Heart right ventricle (tissue), 16 donors: ENCODE measurements at regions not wholly inside any gene's neighbourhood (a gene's known extent, or its start where the extent isn't known, plus 50 kb on each side); places are given as distances from the start of the nearest gene placed in this dataset.

Source experiments
- ATAC-seq, 8 donors: fragments of 200-7000 bp; cut with Tn5 transposase; one replicate each; pipeline ENCODE4 v1.9.1; 2020; ENCODE audit warnings: mild to moderate bottlenecking in 8 of 8, moderate library complexity in 8 of 8, moderate number of reproducible peaks in 1 of 8
- DNase-seq, 2 donors: peaks; one replicate each; pipeline ENCODE4 v3.0.0-alpha.2; 2020
- H3K27ac ChIP-seq, 10 donors: fragments of 200-600 bp; sonication (generic) in 2 of 10; one replicate each; pipeline versions ENCODE4 v1.5.0 to v1.8.0; 2020 to 2022; ENCODE audit warnings: mild to moderate bottlenecking in 3 of 10
- H3K27me3 ChIP-seq, 7 donors: fragments of 200-600 bp; one replicate each; pipeline ENCODE4 v1.8.0; 2021 to 2022; ENCODE audit warnings: mild to moderate bottlenecking in 2 of 7
- H3K36me3 ChIP-seq, 9 donors: fragments of 200-600 bp; sonication (generic) in 1 of 9; one replicate each; pipeline versions ENCODE4 v1.5.0 to v1.8.0; 2020 to 2022; ENCODE audit warnings: mild to moderate bottlenecking in 2 of 9
- H3K4me1 ChIP-seq, 9 donors: fragments of 200-600 bp; sonication (generic) in 1 of 9; one replicate each; pipeline versions ENCODE4 v1.5.0 to v1.8.0; 2020 to 2022; ENCODE audit warnings: mild to moderate bottlenecking in 4 of 9
- H3K4me3 ChIP-seq, 10 donors: fragments of 200-600 bp; sonication (generic) in 2 of 10; one replicate each; pipeline versions ENCODE4 v1.5.0 to v1.8.0; 2020 to 2022; ENCODE audit warnings: mild to moderate bottlenecking in 7 of 10, moderate library complexity in 2 of 10
- H3K9me3 ChIP-seq, 11 donors: fragments of 200-600 bp in 10 of 11; sonication (generic) in 2 of 11; one replicate each; pipeline versions ENCODE4 v1.5.0 to v1.8.0; 2013 to 2022; ENCODE audit warnings: mild to moderate bottlenecking in 2 of 11, control low read depth in 1 of 11, moderate library complexity in 1 of 11
- WGBS, 2 donors: extraction: QIAGEN DNeasy Blood & Tissue Kit; methylation state at CpG; one replicate each; pipeline ENCODE4 v1.1.7; 2013; ENCODE audit warnings: inconsistent platforms in 1 of 2; 5-methylcytosine and 5-hydroxymethylcytosine counted together
- intact Hi-C, 10 donors: fragments of 100-400 bp; cut with DNase I; formaldehyde crosslinking; loops; one replicate each; pipeline versions ENCODE4 v1.11.1 to v1.14.2; 2022
- TF ChIP-seq, protein P1 (sequence below), 9 donors: fragments of 200-600 bp; sonication (generic) in 2 of 9; IDR thresholded peaks; one replicate each; pipeline versions ENCODE4 v1.5.0 to v1.8.0; 2021 to 2022; ENCODE audit warnings: antibody characterized with exemption in 9 of 9, mild to moderate bottlenecking in 5 of 9, moderate library complexity in 1 of 9
- donor health status: Arrhythmogenic right ventricular cardiomyopathy.
- donor health status: ischemic (EF 13 %, LVEDD 7.1; RV severe dilation, severe dysfunction).
- donor health status: healthy with polysubstance abuse.
- donor health status: DM: no; HTN: yes; CAD: no.
- donor health status: DM: no; HTN: no; CAD: no.
- donor health status: ischemic (EF 25% LVEDD 6.9; RV normal size, moderate dysfunction).
- donor health status: ischemic (EF 25% LVEDD 5.7; RV mildly dilated, moderate dysfunction).
- donor health status: healthy.
- donor health status: DM: yes; HTN: yes; CAD: no.
- donor health status: Ischemic cardiomyopathy.
- donor health status: ischemic (EF 35%, LVEDD 5.7; RV mildly dilated, moderate dysfunction).
- donor health status: nonischemic (EF 11% LVEDD 7.7; RV severe dilation, severe dysfunction).
- donor health status: DM: yes; HTN: yes; CAD: no.
- donor health status: PGD.
- donor health status: ischemic (EF 29% LVEDD 5.4; RV normal size, mild dysfunction).
- donor health status: nonischemic (EF 23%, LVEDD 6.1; RV moderate dilation, normal function).

DNA sequence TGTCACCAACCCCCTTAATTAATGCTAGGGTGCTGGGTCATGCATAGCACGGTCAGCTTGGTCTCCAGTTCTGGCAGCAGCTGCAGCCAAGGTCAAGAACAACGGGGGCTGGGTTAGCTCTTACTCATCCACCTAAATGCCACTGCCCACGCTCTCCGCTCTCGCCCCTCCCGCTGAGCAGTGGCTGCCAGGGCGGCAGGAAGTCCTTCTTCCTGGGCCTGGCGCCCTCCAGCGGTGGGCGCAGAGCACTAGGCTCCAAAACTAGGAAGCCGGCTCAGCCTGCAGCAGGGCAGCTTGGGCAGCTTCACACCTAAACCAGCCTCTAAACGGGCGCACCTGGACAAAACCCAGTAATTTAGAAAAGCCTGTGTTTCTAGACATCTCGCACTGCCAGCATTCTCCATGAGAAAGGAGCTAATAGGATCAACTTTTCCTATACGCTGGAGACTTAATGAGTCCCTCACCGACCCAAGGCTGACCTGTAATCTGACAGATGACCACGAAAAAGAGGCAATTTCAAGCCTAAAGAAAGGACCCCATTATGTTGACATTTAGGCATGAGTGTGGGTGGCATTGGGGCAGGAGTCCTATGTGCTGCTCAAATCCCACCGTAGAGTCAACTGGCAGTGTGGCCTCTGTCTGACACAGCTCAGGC is 78.4 kb upstream of the LRRN2 start:
- Histone ChIP-seq H3K4me3 (no peak overlapping the region), H3K27me3 (peaks cover 0 to 40% (median 31%) of the 10 kb centered on the region in 7 donors)
- ATAC-seq = peak; percentile 78 to 98 (median 94)

DNA sequence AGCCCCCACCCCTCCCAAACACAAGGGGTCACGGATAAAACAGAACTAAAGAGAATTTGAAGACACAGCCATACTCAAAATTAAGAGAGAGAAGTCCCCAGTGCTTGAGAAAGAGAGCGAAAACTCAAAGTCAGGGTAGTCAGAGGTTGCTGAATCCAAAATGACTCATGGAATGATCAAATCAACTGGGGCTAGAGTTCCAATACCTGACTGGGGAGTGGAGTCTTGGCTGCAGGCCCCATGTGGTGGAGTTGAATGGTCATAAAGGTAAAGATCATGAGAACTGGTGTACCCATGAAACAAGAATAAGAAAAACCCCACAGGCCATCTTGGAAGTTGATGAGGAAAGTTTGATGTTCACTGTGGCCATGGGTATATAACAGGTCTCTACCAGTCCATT is 84.5 kb upstream of the LRRN2 start:
- ATAC-seq = no peak
- Histone ChIP-seq H3K27ac (no peak overlapping the region), H3K9me3 (no peaks in the 10 kb centered on the region), H3K27me3 (peaks cover 0 to 87% (median 61%) of the 10 kb centered on the region in 7 donors), H3K36me3 (no peaks in the 10 kb centered on the region), H3K4me3 (no peak overlapping the region), H3K4me1 (no peaks in the 10 kb centered on the region)
- intact Hi-C loops = loop anchor here in 2 of 10 donors (5.0 to 10.0 kb wide), 2 partner anchors 203 to 205 kb away; no protein-coding TSS in a partner anchor
- TF ChIP-seq, protein P1, sequence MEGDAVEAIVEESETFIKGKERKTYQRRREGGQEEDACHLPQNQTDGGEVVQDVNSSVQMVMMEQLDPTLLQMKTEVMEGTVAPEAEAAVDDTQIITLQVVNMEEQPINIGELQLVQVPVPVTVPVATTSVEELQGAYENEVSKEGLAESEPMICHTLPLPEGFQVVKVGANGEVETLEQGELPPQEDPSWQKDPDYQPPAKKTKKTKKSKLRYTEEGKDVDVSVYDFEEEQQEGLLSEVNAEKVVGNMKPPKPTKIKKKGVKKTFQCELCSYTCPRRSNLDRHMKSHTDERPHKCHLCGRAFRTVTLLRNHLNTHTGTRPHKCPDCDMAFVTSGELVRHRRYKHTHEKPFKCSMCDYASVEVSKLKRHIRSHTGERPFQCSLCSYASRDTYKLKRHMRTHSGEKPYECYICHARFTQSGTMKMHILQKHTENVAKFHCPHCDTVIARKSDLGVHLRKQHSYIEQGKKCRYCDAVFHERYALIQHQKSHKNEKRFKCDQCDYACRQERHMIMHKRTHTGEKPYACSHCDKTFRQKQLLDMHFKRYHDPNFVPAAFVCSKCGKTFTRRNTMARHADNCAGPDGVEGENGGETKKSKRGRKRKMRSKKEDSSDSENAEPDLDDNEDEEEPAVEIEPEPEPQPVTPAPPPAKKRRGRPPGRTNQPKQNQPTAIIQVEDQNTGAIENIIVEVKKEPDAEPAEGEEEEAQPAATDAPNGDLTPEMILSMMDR (IDR thresholded peaks at IDR 0.05) = no peak
- 73 to 76% methylated on average over 2 of the region's 2 CpGs for WGBS, 2 donors
- DNase-seq = no peak

More for the DNA sequence above, 78.4 kb upstream of the LRRN2 start:
- WGBS, 2 donors = 14 to 17% methylated on average over 18 of the region's 18 CpGs
- H3K36me3 ChIP-seq = no peaks in the 10 kb centered on the region
- intact Hi-C loops = loop anchor here in 8 of 10 donors (1.0 to 10.0 kb wide), 4 partner anchors 197 to 199 kb away; no protein-coding TSS in a partner anchor
- peaks cover 0 to 12% (median 0%) of the 10 kb centered on the region in 11 donors for H3K9me3 ChIP-seq
- peak; percentile 38 to 75 for DNase-seq
- H3K27ac ChIP-seq = no peak overlapping the region
- TF ChIP-seq, protein P1 (IDR thresholded peaks at IDR 0.05) = peak; percentile 60 to 90 (median 84)
- peaks cover 4 to 12% (median 10%) of the 10 kb centered on the region in 9 donors for H3K4me1 ChIP-seq

DNA sequence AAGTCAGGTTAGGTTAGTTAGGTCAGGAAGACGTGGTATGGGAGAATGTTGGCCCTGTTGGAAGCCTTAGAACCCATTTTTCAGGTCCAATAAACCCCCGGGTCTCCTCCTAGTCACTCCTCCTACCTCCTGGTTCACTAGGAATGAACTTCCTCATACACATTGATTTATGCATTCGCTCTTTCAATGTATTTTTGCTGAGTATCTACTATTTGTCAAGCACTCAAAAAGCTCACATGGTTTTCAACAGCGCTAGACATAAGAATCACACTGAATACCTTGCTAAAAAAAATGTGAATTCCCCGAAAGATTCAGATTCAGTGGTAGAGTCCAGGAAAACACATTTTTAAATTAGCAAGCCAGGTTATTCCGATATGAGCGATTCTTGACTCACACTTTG is 85.8 kb upstream of the LRRN2 start:
- DNase-seq (no peak), ATAC-seq (no peak)
- Histone ChIP-seq H3K9me3 (no peaks in the 10 kb centered on the region), H3K36me3 (no peaks in the 10 kb centered on the region), H3K4me1 (no peaks in the 10 kb centered on the region), H3K27me3 (peaks cover 0 to 84% (median 50%) of the 10 kb centered on the region in 7 donors), H3K4me3 (no peak overlapping the region), H3K27ac (no peak overlapping the region)
- intact Hi-C loops = no loop called here
- WGBS, 2 donors = 86 to 91% methylated on average over 7 of the region's 7 CpGs
- TF ChIP-seq, protein P1 (IDR thresholded peaks at IDR 0.05) = no peak

DNA sequence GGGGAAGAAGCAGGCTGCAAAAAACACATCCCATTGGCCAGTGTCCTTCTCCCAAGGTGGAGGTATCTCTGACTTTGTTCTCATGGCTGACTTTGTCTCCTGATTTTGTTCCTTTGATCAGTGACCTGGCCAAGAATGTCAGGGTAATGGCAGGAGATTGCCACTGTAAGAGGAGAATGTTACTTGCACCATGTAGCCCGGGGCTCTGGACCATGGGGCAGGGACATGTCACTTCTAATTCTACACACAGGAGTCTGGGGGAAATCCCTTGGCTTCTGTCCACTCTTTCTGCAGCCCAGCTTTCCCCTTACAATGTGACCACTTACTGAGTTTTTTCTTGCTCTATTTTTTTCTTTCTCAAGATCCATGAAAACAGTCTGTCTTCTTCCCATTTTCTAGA is 87.7 kb upstream of the LRRN2 start:
- Histone ChIP-seq H3K27ac (no peak overlapping the region), H3K36me3 (no peaks in the 10 kb centered on the region), H3K4me3 (no peak overlapping the region), H3K4me1 (no peaks in the 10 kb centered on the region), H3K27me3 (peaks cover 0 to 65% (median 34%) of the 10 kb centered on the region in 7 donors), H3K9me3 (no peaks in the 10 kb centered on the region)
- TF ChIP-seq, protein P1 (IDR thresholded peaks at IDR 0.05) = no peak
- DNase-seq = no peak
- intact Hi-C loops = no loop called here
- WGBS, 2 donors = 66 to 73% methylated on average over 1 of the region's 1 CpG
- ATAC-seq = no peak
